GM23338 (cell line): ENCODE measurements at regions not wholly inside any gene's neighbourhood (a gene's known extent, or its start where the extent isn't known, plus 50 kb on each side); places are given as distances from the start of the nearest gene placed in this dataset.

Experiments
- ATAC-seq: fragments of 200-7000 bp; cut with Tn5 transposase; 3 replicates; pipeline ENCODE4 v1.9.1; 2020
- DNase-seq: peaks from one replicate; pipeline ENCODE4 v3.0.0-alpha.2; 2015; ENCODE audit warnings: low spot score
- H2AFZ ChIP-seq: fragments of 200-600 bp; sonication (generic); 2 replicates; pipeline ENCODE4 v1.8.0; 2016; ENCODE audit warnings: antibody characterized with exemption, mild to moderate bottlenecking, moderate library complexity
- H3F3A ChIP-seq: fragments of 200-600 bp; sonication (generic); replicated peaks from 2 replicates; pipeline ENCODE4 v1.8.0; 2017; ENCODE audit warnings: antibody characterized with exemption, mixed run types, low read depth
- H3K27ac ChIP-seq: fragments of 200-600 bp; sonication (generic); 2 replicates; pipeline ENCODE4 v1.6.1; 2016; ENCODE audit warnings: low read depth
- H3K27me3 ChIP-seq: fragments of 200-600 bp; sonication (generic); 2 replicates; pipeline ENCODE4 v1.8.0; 2016; ENCODE audit warnings: mild to moderate bottlenecking, mixed run types, moderate library complexity; ENCODE audit not compliant: insufficient read depth
- H3K36me3 ChIP-seq: fragments of 200-600 bp; sonication (generic); 2 replicates; pipeline ENCODE4 v1.8.0; 2016; ENCODE audit warnings: mild to moderate bottlenecking; ENCODE audit not compliant: insufficient read depth
- H3K4me1 ChIP-seq: fragments of 200-600 bp; sonication (generic); 2 replicates; pipeline ENCODE4 v1.8.0; 2016; ENCODE audit warnings: mild to moderate bottlenecking, moderate library complexity; ENCODE audit not compliant: insufficient read depth
- H3K4me2 ChIP-seq: fragments of 200-600 bp; sonication (generic); 2 replicates; pipeline ENCODE4 v1.7.1; 2017; ENCODE audit warnings: mixed run types
- H3K4me3 ChIP-seq: fragments of 200-600 bp; sonication (generic); 2 replicates; pipeline ENCODE4 v1.6.1; 2016; ENCODE audit warnings: mixed run types
- H3K79me2 ChIP-seq: fragments of 200-600 bp; sonication (generic); replicated peaks from 2 replicates; pipeline ENCODE4 v1.8.0; 2017; ENCODE audit warnings: mild to moderate bottlenecking; ENCODE audit not compliant: insufficient read depth
- H3K9me2 ChIP-seq: fragments of 200-600 bp; sonication (generic); 2 replicates; pipeline ENCODE4 v1.8.0; 2017; ENCODE audit not compliant: insufficient read depth
- H4K20me1 ChIP-seq: fragments of 200-600 bp; sonication (generic); replicated peaks from 2 replicates; pipeline ENCODE4 v1.8.0; 2017; ENCODE audit warnings: mild to moderate bottlenecking; ENCODE audit not compliant: insufficient read depth
- H3K27ac Mint-ChIP-seq: 2 replicates; pipeline ENCODE4 v1.8.0; 2020; ENCODE audit warnings: inconsistent platforms, mild to moderate bottlenecking, moderate library complexity, mixed read lengths
- H3K27me3 Mint-ChIP-seq: 3 replicates; pipeline ENCODE4 v1.8.0; 2022; ENCODE audit warnings: low read depth, mild to moderate bottlenecking, moderate library complexity, mixed read lengths, inconsistent platforms; ENCODE audit not compliant: insufficient read depth, poor library complexity
- H3K36me3 Mint-ChIP-seq: 3 replicates; pipeline ENCODE4 v1.8.0; 2021; ENCODE audit warnings: low read depth, mild to moderate bottlenecking, inconsistent platforms, moderate library complexity, mixed read lengths
- H3K4me1 Mint-ChIP-seq: 3 replicates; pipeline ENCODE4 v1.8.0; 2020; ENCODE audit warnings: mild to moderate bottlenecking, inconsistent platforms, mixed read lengths
- H3K4me3 Mint-ChIP-seq: 3 replicates; pipeline ENCODE4 v1.8.0; 2021; ENCODE audit warnings: moderate library complexity, mild to moderate bottlenecking, inconsistent platforms, mixed read lengths
- H3K9me3 Mint-ChIP-seq: 3 replicates; pipeline ENCODE4 v1.8.0; 2020; ENCODE audit warnings: moderate library complexity, mild to moderate bottlenecking, inconsistent platforms, mixed read lengths
- EZH2 ChIP-seq: fragments of 200-600 bp; sonication (generic); IDR thresholded peaks from one replicate; pipeline ENCODE4 v1.8.0; 2017; ENCODE audit warnings: antibody characterized with exemption, mild to moderate bottlenecking, low read depth; ENCODE audit not compliant: unreplicated experiment
- EZH2phosphoT487 ChIP-seq: fragments of 200-600 bp; sonication (generic); IDR thresholded peaks from one replicate; pipeline ENCODE4 v1.8.1; 2018; ENCODE audit warnings: antibody characterized with exemption; ENCODE audit not compliant: unreplicated experiment
- POLR2AphosphoS5 ChIP-seq: IDR thresholded peaks from 2 replicates; pipeline ENCODE4 v1.6.1; 2016; ENCODE audit warnings: antibody characterized with exemption, low read depth
- STAT1 ChIP-seq: IDR thresholded peaks from one replicate; pipeline ENCODE4 v1.6.1; 2016; ENCODE audit warnings: antibody characterized with exemption; ENCODE audit not compliant: unreplicated experiment
- ZNF331 ChIP-seq: fragments of 250-450 bp; sonication (Bioruptor Pico); IDR thresholded peaks from 2 replicates; pipeline ENCODE4 v1.5.0; 2020; ENCODE audit warnings: low read depth, mild to moderate bottlenecking, moderate library complexity
- TF ChIP-seq, protein P1 (sequence below): IDR thresholded peaks from one replicate; pipeline ENCODE4 v1.6.1; 2018; ENCODE audit warnings: antibody characterized with exemption; ENCODE audit not compliant: unreplicated experiment
- TF ChIP-seq, protein P2 (sequence below): fragments of 250-450 bp; sonication (Bioruptor Pico); IDR thresholded peaks from 2 replicates; pipeline ENCODE4 v1.5.0; 2020; ENCODE audit warnings: mild to moderate bottlenecking, moderate library complexity
- TF ChIP-seq, protein P3 (sequence below): IDR thresholded peaks from 2 replicates; pipeline ENCODE4 v1.6.1; 2016; ENCODE audit warnings: antibody characterized with exemption

DNA sequence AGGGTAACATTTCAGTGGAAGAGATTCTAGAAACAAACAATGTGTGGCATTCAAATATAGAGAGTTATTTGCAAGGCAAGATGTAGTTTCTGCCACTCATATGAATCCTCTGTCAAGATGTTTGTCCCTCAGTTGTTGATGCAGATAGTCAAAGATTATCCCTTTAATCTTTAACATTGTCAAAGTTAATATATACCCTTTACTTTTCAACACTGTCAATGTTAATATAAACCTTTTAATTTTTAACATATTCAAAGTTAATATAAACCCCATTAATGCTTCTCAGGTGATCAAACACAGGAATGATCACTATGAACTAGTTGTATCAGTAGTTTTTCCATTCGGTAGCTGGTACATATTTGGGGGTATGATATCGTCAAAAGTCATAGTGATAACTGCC lies 51.9 kb upstream of the PICALM start (continued):
- TF ChIP-seq, protein P1, sequence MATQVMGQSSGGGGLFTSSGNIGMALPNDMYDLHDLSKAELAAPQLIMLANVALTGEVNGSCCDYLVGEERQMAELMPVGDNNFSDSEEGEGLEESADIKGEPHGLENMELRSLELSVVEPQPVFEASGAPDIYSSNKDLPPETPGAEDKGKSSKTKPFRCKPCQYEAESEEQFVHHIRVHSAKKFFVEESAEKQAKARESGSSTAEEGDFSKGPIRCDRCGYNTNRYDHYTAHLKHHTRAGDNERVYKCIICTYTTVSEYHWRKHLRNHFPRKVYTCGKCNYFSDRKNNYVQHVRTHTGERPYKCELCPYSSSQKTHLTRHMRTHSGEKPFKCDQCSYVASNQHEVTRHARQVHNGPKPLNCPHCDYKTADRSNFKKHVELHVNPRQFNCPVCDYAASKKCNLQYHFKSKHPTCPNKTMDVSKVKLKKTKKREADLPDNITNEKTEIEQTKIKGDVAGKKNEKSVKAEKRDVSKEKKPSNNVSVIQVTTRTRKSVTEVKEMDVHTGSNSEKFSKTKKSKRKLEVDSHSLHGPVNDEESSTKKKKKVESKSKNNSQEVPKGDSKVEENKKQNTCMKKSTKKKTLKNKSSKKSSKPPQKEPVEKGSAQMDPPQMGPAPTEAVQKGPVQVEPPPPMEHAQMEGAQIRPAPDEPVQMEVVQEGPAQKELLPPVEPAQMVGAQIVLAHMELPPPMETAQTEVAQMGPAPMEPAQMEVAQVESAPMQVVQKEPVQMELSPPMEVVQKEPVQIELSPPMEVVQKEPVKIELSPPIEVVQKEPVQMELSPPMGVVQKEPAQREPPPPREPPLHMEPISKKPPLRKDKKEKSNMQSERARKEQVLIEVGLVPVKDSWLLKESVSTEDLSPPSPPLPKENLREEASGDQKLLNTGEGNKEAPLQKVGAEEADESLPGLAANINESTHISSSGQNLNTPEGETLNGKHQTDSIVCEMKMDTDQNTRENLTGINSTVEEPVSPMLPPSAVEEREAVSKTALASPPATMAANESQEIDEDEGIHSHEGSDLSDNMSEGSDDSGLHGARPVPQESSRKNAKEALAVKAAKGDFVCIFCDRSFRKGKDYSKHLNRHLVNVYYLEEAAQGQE = no peak
- TF ChIP-seq STAT1 = no peak
- TF ChIP-seq ZNF331 (CRISPR knock-in tag) = no peak
- TF ChIP-seq EZH2 = no peak
- no peak for TF ChIP-seq POLR2AphosphoS5
- no peak for TF ChIP-seq EZH2phosphoT487
- TF ChIP-seq, protein P2, sequence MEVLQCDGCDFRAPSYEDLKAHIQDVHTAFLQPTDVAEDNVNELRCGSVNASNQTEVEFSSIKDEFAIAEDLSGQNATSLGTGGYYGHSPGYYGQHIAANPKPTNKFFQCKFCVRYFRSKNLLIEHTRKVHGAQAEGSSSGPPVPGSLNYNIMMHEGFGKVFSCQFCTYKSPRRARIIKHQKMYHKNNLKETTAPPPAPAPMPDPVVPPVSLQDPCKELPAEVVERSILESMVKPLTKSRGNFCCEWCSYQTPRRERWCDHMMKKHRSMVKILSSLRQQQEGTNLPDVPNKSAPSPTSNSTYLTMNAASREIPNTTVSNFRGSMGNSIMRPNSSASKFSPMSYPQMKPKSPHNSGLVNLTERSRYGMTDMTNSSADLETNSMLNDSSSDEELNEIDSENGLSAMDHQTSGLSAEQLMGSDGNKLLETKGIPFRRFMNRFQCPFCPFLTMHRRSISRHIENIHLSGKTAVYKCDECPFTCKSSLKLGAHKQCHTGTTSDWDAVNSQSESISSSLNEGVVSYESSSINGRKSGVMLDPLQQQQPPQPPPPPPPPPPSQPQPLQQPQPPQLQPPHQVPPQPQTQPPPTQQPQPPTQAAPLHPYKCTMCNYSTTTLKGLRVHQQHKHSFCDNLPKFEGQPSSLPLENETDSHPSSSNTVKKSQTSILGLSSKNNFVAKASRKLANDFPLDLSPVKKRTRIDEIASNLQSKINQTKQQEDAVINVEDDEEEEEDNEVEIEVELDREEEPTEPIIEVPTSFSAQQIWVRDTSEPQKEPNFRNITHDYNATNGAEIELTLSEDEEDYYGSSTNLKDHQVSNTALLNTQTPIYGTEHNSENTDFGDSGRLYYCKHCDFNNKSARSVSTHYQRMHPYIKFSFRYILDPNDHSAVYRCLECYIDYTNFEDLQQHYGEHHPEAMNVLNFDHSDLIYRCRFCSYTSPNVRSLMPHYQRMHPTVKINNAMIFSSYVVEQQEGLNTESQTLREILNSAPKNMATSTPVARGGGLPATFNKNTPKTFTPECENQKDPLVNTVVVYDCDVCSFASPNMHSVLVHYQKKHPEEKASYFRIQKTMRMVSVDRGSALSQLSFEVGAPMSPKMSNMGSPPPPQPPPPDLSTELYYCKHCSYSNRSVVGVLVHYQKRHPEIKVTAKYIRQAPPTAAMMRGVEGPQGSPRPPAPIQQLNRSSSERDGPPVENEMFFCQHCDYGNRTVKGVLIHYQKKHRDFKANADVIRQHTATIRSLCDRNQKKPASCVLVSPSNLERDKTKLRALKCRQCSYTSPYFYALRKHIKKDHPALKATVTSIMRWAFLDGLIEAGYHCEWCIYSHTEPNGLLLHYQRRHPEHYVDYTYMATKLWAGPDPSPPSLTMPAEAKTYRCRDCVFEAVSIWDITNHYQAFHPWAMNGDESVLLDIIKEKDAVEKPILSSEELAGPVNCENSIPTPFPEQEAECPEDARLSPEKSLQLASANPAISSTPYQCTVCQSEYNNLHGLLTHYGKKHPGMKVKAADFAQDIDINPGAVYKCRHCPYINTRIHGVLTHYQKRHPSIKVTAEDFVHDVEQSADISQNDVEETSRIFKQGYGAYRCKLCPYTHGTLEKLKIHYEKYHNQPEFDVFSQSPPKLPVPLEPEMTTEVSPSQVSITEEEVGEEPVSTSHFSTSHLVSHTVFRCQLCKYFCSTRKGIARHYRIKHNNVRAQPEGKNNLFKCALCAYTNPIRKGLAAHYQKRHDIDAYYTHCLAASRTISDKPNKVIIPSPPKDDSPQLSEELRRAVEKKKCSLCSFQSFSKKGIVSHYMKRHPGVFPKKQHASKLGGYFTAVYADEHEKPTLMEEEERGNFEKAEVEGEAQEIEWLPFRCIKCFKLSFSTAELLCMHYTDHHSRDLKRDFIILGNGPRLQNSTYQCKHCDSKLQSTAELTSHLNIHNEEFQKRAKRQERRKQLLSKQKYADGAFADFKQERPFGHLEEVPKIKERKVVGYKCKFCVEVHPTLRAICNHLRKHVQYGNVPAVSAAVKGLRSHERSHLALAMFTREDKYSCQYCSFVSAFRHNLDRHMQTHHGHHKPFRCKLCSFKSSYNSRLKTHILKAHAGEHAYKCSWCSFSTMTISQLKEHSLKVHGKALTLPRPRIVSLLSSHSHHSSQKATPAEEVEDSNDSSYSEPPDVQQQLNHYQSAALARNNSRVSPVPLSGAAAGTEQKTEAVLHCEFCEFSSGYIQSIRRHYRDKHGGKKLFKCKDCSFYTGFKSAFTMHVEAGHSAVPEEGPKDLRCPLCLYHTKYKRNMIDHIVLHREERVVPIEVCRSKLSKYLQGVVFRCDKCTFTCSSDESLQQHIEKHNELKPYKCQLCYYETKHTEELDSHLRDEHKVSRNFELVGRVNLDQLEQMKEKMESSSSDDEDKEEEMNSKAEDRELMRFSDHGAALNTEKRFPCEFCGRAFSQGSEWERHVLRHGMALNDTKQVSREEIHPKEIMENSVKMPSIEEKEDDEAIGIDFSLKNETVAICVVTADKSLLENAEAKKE (CRISPR knock-in tag) = no peak

DNA sequence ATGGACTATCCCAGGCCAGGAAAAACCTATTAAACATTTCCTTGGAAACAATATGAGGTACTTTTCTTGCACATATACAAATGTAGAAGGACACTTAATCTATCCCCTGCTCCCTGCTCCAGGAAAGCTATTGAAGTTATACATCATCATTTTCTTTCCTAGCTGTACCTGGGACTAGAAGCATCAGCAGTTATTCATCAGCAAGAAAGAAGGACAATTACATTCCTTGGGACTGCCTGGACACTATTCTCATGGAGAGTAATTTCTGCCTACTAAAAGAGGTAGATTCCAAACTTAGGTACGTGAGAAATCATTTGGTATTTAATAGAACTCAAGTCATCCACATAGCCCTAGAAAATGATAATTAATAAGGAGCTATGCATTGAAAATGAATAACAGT lies 51.0 kb upstream of the PICALM start:
- ATAC-seq = no peak
- Histone ChIP-seq H3K27me3 (no peaks in the 10 kb centered on the region), H3K9me2 (0 out of 2 replicates have a peak, but pooled peaks cover 6% of the 10 kb centered on the region), H3K36me3 (no peaks in the 10 kb centered on the region), H3K4me2 (no peak overlapping the region), H3K79me2 (no peaks in the 10 kb centered on the region), H2AFZ (no peak overlapping the region), H4K20me1 (no peaks in the 10 kb centered on the region), H3F3A (no peaks in the 10 kb centered on the region), H3K27ac (no peak overlapping the region), H3K4me3 (no peak overlapping the region), H3K4me1 (no peaks in the 10 kb centered on the region)
- H3K4me1 Mint-ChIP-seq = no peaks in the 10 kb centered on the region
- H3K27me3 Mint-ChIP-seq = no peaks in the 10 kb centered on the region
- no peak for DNase-seq
- no peak overlapping the region for H3K27ac Mint-ChIP-seq
- no peaks in the 10 kb centered on the region for H3K36me3 Mint-ChIP-seq
- H3K9me3 Mint-ChIP-seq = no peaks in the 10 kb centered on the region
- H3K4me3 Mint-ChIP-seq = no peak overlapping the region
- TF ChIP-seq, protein P3, sequence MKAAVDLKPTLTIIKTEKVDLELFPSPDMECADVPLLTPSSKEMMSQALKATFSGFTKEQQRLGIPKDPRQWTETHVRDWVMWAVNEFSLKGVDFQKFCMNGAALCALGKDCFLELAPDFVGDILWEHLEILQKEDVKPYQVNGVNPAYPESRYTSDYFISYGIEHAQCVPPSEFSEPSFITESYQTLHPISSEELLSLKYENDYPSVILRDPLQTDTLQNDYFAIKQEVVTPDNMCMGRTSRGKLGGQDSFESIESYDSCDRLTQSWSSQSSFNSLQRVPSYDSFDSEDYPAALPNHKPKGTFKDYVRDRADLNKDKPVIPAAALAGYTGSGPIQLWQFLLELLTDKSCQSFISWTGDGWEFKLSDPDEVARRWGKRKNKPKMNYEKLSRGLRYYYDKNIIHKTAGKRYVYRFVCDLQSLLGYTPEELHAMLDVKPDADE = no peak
